ENCODE measurements at regions not wholly inside any gene's neighbourhood (a gene's known extent, or its start where the extent isn't known, plus 50 kb on each side); places are given as distances from the start of the nearest gene placed in this dataset.

GRCh38 chr14:43803076-43803689 is 703.9 kb downstream of the FSCB start:
- H3K9me3 ChIP-seq (ENCODE audit: control insufficient read depth, insufficient read depth, low read depth, low read length), result no peaks in the 10 kb centered on the region
- TF ChIP-seq AEBP2 (tag by site-specific recombination; IDR thresholded peaks at IDR 0.05; ENCODE audit: borderline replicate concordance) (no peak), ZNF677 (tag by site-specific recombination; IDR thresholded peaks at IDR 0.05) (no peak), YY1 (tag by site-specific recombination; IDR thresholded peaks at IDR 0.05) (no peak), ZNF791 (tag by site-specific recombination; IDR thresholded peaks at IDR 0.05) (no peak), ZNF112 (tag by site-specific recombination; IDR thresholded peaks at IDR 0.05) (no peak), GLIS1 (tag by site-specific recombination; IDR thresholded peaks at IDR 0.05) (no peak), ZNF266 (tag by site-specific recombination; IDR thresholded peaks at IDR 0.05; ENCODE audit: low read depth) (no peak), ZIC2 (tag by site-specific recombination; IDR thresholded peaks at IDR 0.05) (no peak)
- H3K4me1 ChIP-seq (ENCODE audit: control insufficient read depth, insufficient read depth, low read length), result no peaks in the 10 kb centered on the region
- no peak overlapping the region for H3K4me3 ChIP-seq (ENCODE audit: low read depth, low read length)
- ChIA-PET POLR2A (no interaction called here), CTCF (no interaction called here)
- H3K36me3 ChIP-seq (ENCODE audit: control insufficient read depth in 2 of 2, insufficient read depth in 1 of 2, low read length in 2 of 2), result no peaks in the 10 kb centered on the region
- no peak overlapping the region for H3K27ac ChIP-seq (ENCODE audit: extremely low read depth, low read depth, low read length)

GRCh38 chr14:43795600-43796228 is 711.4 kb downstream of the FSCB start:
- CTCF ChIA-PET, result no interaction called here
- H3K9me3 ChIP-seq (ENCODE audit: control insufficient read depth, insufficient read depth, low read depth, low read length), result no peaks in the 10 kb centered on the region
- POLR2A ChIA-PET, result no interaction called here

More at GRCh38 chr14:43795600-43796228, 711.4 kb downstream of the FSCB start:
- Histone ChIP-seq H3K27ac (ENCODE audit: extremely low read depth, low read depth, low read length) (no peak overlapping the region), H3K36me3 (ENCODE audit: control insufficient read depth in 2 of 2, insufficient read depth in 1 of 2, low read length in 2 of 2) (no peaks in the 10 kb centered on the region), H3K4me1 (ENCODE audit: control insufficient read depth, insufficient read depth, low read length) (no peaks in the 10 kb centered on the region), H3K4me3 (ENCODE audit: low read depth, low read length) (no peak overlapping the region)
- no peak for TF ChIP-seq ZNF24 (tag by site-specific recombination; IDR thresholded peaks at IDR 0.05)
- TF ChIP-seq TSHZ1 (tag by site-specific recombination; IDR thresholded peaks at IDR 0.05; ENCODE audit: borderline replicate concordance), result no peak
- no peak for TF ChIP-seq ZIC2 (tag by site-specific recombination; IDR thresholded peaks at IDR 0.05)
- TF ChIP-seq RBAK (tag by site-specific recombination; IDR thresholded peaks at IDR 0.05), result no peak
- no peak for TF ChIP-seq SETDB1 (IDR thresholded peaks at IDR 0.05; ENCODE audit: insufficient read length, low read length)
- TF ChIP-seq ATF2 (tag by site-specific recombination; IDR thresholded peaks at IDR 0.05; ENCODE audit: low read depth), result no peak
- TF ChIP-seq HOXD13 (CRISPR knock-in tag; IDR thresholded peaks at IDR 0.05; ENCODE audit: borderline replicate concordance), result no peak
- TF ChIP-seq ZNF138 (tag by site-specific recombination; IDR thresholded peaks at IDR 0.05; ENCODE audit: borderline replicate concordance), result no peak

Data from HEK293 (cell line).